ENCODE measurements at regions not wholly inside any gene's neighbourhood (a gene's known extent, or its start where the extent isn't known, plus 50 kb on each side); places are given as distances from the start of the nearest gene placed in this dataset.

GRCh38 chr1:115515270-115515669, 126.5 kb upstream of the VANGL1 start:
- TF ChIP-seq RXRA (IDR thresholded peaks at IDR 0.05; ENCODE audit: borderline replicate concordance, low read depth) (no peak), CTCF (IDR thresholded peaks at IDR 0.05) (no peak), USF2 (IDR thresholded peaks at IDR 0.05; ENCODE audit: borderline replicate concordance, low read depth, low read length) (no peak), MAX (IDR thresholded peaks at IDR 0.05; ENCODE audit: low read depth) (no peak), RCOR1 (IDR thresholded peaks at IDR 0.05; ENCODE audit: low read length) (no peak), GATA2 (CRISPR knock-in tag; IDR thresholded peaks at IDR 0.05) (no peak), SMC3 (IDR thresholded peaks at IDR 0.05; ENCODE audit: low read depth, low read length) (no peak), RAD21 (IDR thresholded peaks at IDR 0.05; ENCODE audit: low read length) (no peak), EP300 (IDR thresholded peaks at IDR 0.05; ENCODE audit: borderline replicate concordance in 1 of 2, low read depth in 1 of 2, low read length in 1 of 2) (no peak)
